NCI-H1092 treated with DMSO at 0.1 percent for 48 hours (cell line): ENCODE measurements at regions not wholly inside any gene's neighbourhood (a gene's known extent, or its start where the extent isn't known, plus 50 kb on each side); places are given as distances from the start of the nearest gene placed in this dataset.

Experiments
- DNase-seq: peaks from one replicate; lab custom pipeline; 2025; lab: John Stamatoyannopoulos, UW

- DNase-seq, result no peak
Observed at GRCh38 chr1:221915764-221916163, 173.9 kb upstream of the DUSP10 start.

- no peak for DNase-seq
Observed at GRCh38 chr1:221913351-221913892, 171.5 kb upstream of the DUSP10 start.

- DNase-seq, result no peak
Observed at GRCh38 chr1:221912230-221912629, 170.3 kb upstream of the DUSP10 start.

- no peak for DNase-seq
Observed at GRCh38 chr1:221911714-221912113, 169.8 kb upstream of the DUSP10 start.

GRCh38 chr1:221910222-221910621 lies 168.3 kb upstream of the DUSP10 start:
- DNase-seq, result no peak

- DNase-seq, result no peak
Observed at GRCh38 chr1:221908573-221908972, 166.7 kb upstream of the DUSP10 start.

GRCh38 chr1:221907166-221907932 lies 165.5 kb upstream of the DUSP10 start:
- DNase-seq, result no peak

- no peak for DNase-seq
Observed at GRCh38 chr1:221905802-221906201, 163.9 kb upstream of the DUSP10 start.

- no peak for DNase-seq
Observed at GRCh38 chr1:221904319-221904718, 162.4 kb upstream of the DUSP10 start.

GRCh38 chr1:221903594-221903993 lies 161.7 kb upstream of the DUSP10 start:
- no peak for DNase-seq

GRCh38 chr1:221902961-221903360 lies 161.1 kb upstream of the DUSP10 start:
- no peak for DNase-seq

GRCh38 chr1:221900678-221901077 lies 158.8 kb upstream of the DUSP10 start:
- DNase-seq, result no peak

GRCh38 chr1:221897321-221897721 lies 155.4 kb upstream of the DUSP10 start:
- no peak for DNase-seq

- DNase-seq, result no peak
Observed at GRCh38 chr1:221892301-221892830, 150.5 kb upstream of the DUSP10 start.

GRCh38 chr1:221891708-221892107 lies 149.8 kb upstream of the DUSP10 start:
- no peak for DNase-seq

GRCh38 chr1:221888801-221889200 lies 146.9 kb upstream of the DUSP10 start:
- DNase-seq, result no peak

- no peak for DNase-seq
Observed at GRCh38 chr1:221888218-221888617, 146.3 kb upstream of the DUSP10 start.

GRCh38 chr1:221887758-221888157 lies 145.9 kb upstream of the DUSP10 start:
- DNase-seq, result no peak

GRCh38 chr1:221887415-221887746 lies 145.5 kb upstream of the DUSP10 start:
- DNase-seq, result no peak

- no peak for DNase-seq
Observed at GRCh38 chr1:221886743-221887414, 145.0 kb upstream of the DUSP10 start.

GRCh38 chr1:221886311-221886710 lies 144.4 kb upstream of the DUSP10 start:
- DNase-seq, result no peak

- DNase-seq, result no peak
Observed at GRCh38 chr1:221884821-221885220, 142.9 kb upstream of the DUSP10 start.
